GM12878 (cell line): ENCODE measurements at regions not wholly inside any gene's neighbourhood (a gene's known extent, or its start where the extent isn't known, plus 50 kb on each side); places are given as distances from the start of the nearest gene placed in this dataset.

Source experiments
- BHLHE40 ChIP-seq, 2 experiments: fragments of 450-650 bp in 1 of 2; IDR thresholded peaks; 2 replicates each; pipeline ENCODE4 v1.6.1; 2011 to 2017; ENCODE audit warnings: low read depth in 2 of 2, borderline replicate concordance in 1 of 2, improper control_type of control experiment in 1 of 2, low read length in 1 of 2, mild to moderate bottlenecking in 1 of 2
- CHD4 ChIP-seq: fragments of 200-600 bp; sonication (generic); IDR thresholded peaks from 2 replicates; pipeline ENCODE4 v1.6.1; 2016; ENCODE audit warnings: mild to moderate bottlenecking
- CTCF ChIP-seq, 3 experiments: IDR thresholded peaks in 2 of 3; conservative IDR thresholded peaks in 1 of 3; 2 replicates each; pipeline ENCODE4 v1.5.1; 2011; ENCODE audit warnings: low read depth in 3 of 3, low read length in 3 of 3, mild to moderate bottlenecking in 3 of 3, control low read depth in 2 of 3, moderate library complexity in 2 of 3, inconsistent platforms in 1 of 3, mixed read lengths in 1 of 3; ENCODE audit not compliant: control insufficient read depth in 2 of 3, insufficient read depth in 1 of 3; ENCODE audit errors: extremely low read depth in 1 of 3
- DPF2 ChIP-seq: fragments of 450-650 bp; IDR thresholded peaks from 2 replicates; pipeline ENCODE4 v1.6.1; 2017; ENCODE audit warnings: mild to moderate bottlenecking
- EZH2 ChIP-seq: IDR thresholded peaks from 2 replicates; pipeline ENCODE4 v1.6.1; 2012; ENCODE audit warnings: low read depth, mild to moderate bottlenecking, control low read depth, inconsistent platforms, low read length, borderline replicate concordance; ENCODE audit not compliant: control insufficient read depth
- JUND ChIP-seq: IDR thresholded peaks from 2 replicates; pipeline ENCODE4 v1.6.1; 2012; ENCODE audit warnings: low read depth, mild to moderate bottlenecking, low read length, improper control_type of control experiment, moderate library complexity
- NBN ChIP-seq: fragments of 450-650 bp; IDR thresholded peaks from 2 replicates; pipeline ENCODE4 v1.6.1; 2016
- POLR2A ChIP-seq: IDR thresholded peaks from 2 replicates; pipeline ENCODE4 v1.6.1; 2011; ENCODE audit warnings: low read depth, mild to moderate bottlenecking, low read length
- RAD21 ChIP-seq: IDR thresholded peaks from 2 replicates; pipeline ENCODE4 v1.6.1; 2011; ENCODE audit warnings: mild to moderate bottlenecking, low read depth, low read length, moderate library complexity; ENCODE audit not compliant: insufficient read depth
- REST ChIP-seq: IDR thresholded peaks from 2 replicates; pipeline ENCODE4 v1.6.1; 2012; ENCODE audit warnings: mild to moderate bottlenecking, low read depth, low read length
- SMARCA5 ChIP-seq: fragments of 450-650 bp; IDR thresholded peaks from 2 replicates; pipeline ENCODE4 v1.6.1; 2017; ENCODE audit warnings: mild to moderate bottlenecking
- USF2 ChIP-seq: IDR thresholded peaks from 2 replicates; pipeline ENCODE4 v1.6.1; 2011; ENCODE audit warnings: low read depth, low read length, improper control_type of control experiment, borderline replicate concordance
- YY1 ChIP-seq: IDR thresholded peaks from 2 replicates; pipeline ENCODE4 v1.6.1; 2011; ENCODE audit warnings: low read depth, mild to moderate bottlenecking, low read length
- TF ChIP-seq, protein P1 (sequence below): IDR thresholded peaks from 2 replicates; pipeline ENCODE4 v1.6.1; 2012; ENCODE audit warnings: low read length, inconsistent platforms

DNA sequence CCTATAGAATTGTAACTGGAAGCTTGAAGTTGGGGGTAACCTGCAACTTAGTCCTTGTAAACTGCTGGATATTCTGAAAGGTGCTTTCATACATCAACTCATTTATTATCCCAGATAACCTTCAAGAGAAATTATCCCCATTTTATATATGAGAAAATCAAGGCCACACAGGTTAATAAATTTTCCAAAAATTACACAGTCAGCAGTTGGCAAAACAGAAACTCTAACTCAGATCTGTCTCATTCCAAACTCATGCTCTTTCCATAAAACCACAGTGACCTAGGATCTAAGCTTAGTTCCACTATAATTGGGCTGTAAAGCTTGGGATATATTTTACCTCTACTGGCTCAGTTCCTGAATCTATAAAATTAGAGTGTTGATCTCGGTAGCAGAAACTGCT, 167.6 kb upstream of the DDX18 start:
- TF ChIP-seq JUND (no peak), CTCF (IDR thresholded peaks at IDR 0.05 in 2 of 3, conservative IDR thresholded peaks at IDR 0.05 in 1 of 3; ENCODE audit: control insufficient read depth in 2 of 3, extremely low read depth in 1 of 3, insufficient read depth in 1 of 3, low read depth in 3 of 3, low read length in 3 of 3) (no peak), SMARCA5 (no peak), EZH2 (no peak), BHLHE40 (IDR thresholded peaks at IDR 0.05; ENCODE audit: borderline replicate concordance in 1 of 2, low read depth in 2 of 2, low read length in 1 of 2) (no peak), NBN (no peak), REST (no peak), RAD21 (no peak), YY1 (no peak), USF2 (no peak), CHD4 (no peak), DPF2 (no peak), POLR2A (no peak)
- TF ChIP-seq, protein P1, sequence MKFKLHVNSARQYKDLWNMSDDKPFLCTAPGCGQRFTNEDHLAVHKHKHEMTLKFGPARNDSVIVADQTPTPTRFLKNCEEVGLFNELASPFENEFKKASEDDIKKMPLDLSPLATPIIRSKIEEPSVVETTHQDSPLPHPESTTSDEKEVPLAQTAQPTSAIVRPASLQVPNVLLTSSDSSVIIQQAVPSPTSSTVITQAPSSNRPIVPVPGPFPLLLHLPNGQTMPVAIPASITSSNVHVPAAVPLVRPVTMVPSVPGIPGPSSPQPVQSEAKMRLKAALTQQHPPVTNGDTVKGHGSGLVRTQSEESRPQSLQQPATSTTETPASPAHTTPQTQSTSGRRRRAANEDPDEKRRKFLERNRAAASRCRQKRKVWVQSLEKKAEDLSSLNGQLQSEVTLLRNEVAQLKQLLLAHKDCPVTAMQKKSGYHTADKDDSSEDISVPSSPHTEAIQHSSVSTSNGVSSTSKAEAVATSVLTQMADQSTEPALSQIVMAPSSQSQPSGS: no peak
